ENCODE measurements at regions not wholly inside any gene's neighbourhood (a gene's known extent, or its start where the extent isn't known, plus 50 kb on each side); places are given as distances from the start of the nearest gene placed in this dataset.

- TF ChIP-seq TSHZ2 (CRISPR knock-in tag; IDR thresholded peaks at IDR 0.05): no peak
- TF ChIP-seq CSDC2 (CRISPR knock-in tag; IDR thresholded peaks at IDR 0.05): no peak
- TF ChIP-seq ZNF565 (CRISPR knock-in tag; conservative IDR thresholded peaks at IDR 0.05; ENCODE audit: low read depth): no peak
Measured at GRCh38 chr2:150981826-150982225, 279.8 kb downstream of the RBM43 start (continued).

DNA sequence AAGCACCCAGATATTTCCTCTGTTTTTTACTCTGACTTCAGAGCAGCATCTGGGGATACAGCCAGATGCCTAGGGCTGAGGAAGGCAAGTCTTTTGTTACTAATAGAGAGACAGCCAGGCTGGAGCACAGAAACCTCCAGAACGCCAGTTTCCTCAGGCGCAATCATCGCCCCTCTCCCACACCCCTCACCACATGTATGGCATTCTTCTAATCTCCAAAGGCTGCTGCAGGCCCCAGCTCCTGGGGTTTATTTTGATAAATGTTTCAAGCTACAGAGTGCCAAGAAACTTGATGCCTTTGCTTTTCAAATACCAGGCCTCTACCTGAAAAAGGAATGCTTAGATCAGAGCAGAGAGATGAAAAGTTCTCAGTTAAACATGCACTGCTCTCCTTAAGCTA is 283.6 kb downstream of the RBM43 start:
- TF ChIP-seq TSHZ2 (CRISPR knock-in tag; IDR thresholded peaks at IDR 0.05) (peak; percentile 37; the same call in 1 of the 2 replicates), PPARA (CRISPR knock-in tag; IDR thresholded peaks at IDR 0.05; ENCODE audit: borderline replicate concordance) (no peak), ZNF565 (CRISPR knock-in tag; conservative IDR thresholded peaks at IDR 0.05; ENCODE audit: low read depth) (no peak)
- peak; percentile 32; the same call in 2 of the 3 replicates for ATAC-seq

DNA sequence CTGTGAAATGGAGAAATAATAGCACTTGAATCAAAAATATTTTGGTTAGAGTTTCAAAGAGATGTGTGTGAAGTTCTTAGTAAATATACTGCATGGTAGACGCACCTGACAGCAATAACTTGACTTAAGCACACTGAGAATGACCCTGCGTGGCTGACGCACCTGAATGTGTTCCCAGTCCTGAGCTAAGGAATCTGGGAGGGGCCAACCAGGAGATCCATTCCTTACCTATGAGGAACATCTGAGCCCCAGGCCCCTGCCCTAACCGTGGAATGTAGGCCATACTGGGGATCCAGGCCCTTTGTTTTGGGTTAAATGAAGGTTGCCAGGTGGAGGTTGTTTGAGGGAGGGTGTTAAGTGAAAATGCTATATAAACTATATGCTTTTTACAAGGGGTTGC is 284.4 kb downstream of the RBM43 start:
- no peak for ATAC-seq
- TF ChIP-seq, protein P1, sequence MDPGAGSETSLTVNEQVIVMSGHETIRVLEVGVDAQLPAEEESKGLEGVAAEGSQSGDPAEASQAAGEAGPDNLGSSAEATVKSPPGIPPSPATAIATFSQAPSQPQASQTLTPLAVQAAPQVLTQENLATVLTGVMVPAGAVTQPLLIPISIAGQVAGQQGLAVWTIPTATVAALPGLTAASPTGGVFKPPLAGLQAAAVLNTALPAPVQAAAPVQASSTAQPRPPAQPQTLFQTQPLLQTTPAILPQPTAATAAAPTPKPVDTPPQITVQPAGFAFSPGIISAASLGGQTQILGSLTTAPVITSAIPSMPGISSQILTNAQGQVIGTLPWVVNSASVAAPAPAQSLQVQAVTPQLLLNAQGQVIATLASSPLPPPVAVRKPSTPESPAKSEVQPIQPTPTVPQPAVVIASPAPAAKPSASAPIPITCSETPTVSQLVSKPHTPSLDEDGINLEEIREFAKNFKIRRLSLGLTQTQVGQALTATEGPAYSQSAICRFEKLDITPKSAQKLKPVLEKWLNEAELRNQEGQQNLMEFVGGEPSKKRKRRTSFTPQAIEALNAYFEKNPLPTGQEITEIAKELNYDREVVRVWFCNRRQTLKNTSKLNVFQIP (CRISPR knock-in tag; IDR thresholded peaks at IDR 0.05; ENCODE audit: borderline replicate concordance, low read depth): no peak

- TF ChIP-seq ZC3H10 (CRISPR knock-in tag; IDR thresholded peaks at IDR 0.05) (no peak), ZNF8 (CRISPR knock-in tag; IDR thresholded peaks at IDR 0.05) (no peak), ZNF565 (CRISPR knock-in tag; conservative IDR thresholded peaks at IDR 0.05; ENCODE audit: low read depth) (no peak), OSR1 (CRISPR knock-in tag; IDR thresholded peaks at IDR 0.05) (no peak), ZFP30 (CRISPR knock-in tag; IDR thresholded peaks at IDR 0.05) (no peak), ISL1 (CRISPR knock-in tag; IDR thresholded peaks at IDR 0.05) (no peak), SNAI2 (CRISPR knock-in tag; IDR thresholded peaks at IDR 0.05) (no peak), ZNF70 (CRISPR knock-in tag; IDR thresholded peaks at IDR 0.05) (no peak), TCF4 (CRISPR knock-in tag; IDR thresholded peaks at IDR 0.05; ENCODE audit: borderline replicate concordance) (no peak), ARNTL (CRISPR knock-in tag; IDR thresholded peaks at IDR 0.05; ENCODE audit: borderline replicate concordance, low read depth) (no peak), ESRRG (CRISPR knock-in tag; IDR thresholded peaks at IDR 0.05) (no peak), TSHZ2 (CRISPR knock-in tag; IDR thresholded peaks at IDR 0.05) (no peak), TOX (CRISPR knock-in tag; IDR thresholded peaks at IDR 0.05; ENCODE audit: borderline replicate concordance) (no peak)
- TF ChIP-seq, protein P2, sequence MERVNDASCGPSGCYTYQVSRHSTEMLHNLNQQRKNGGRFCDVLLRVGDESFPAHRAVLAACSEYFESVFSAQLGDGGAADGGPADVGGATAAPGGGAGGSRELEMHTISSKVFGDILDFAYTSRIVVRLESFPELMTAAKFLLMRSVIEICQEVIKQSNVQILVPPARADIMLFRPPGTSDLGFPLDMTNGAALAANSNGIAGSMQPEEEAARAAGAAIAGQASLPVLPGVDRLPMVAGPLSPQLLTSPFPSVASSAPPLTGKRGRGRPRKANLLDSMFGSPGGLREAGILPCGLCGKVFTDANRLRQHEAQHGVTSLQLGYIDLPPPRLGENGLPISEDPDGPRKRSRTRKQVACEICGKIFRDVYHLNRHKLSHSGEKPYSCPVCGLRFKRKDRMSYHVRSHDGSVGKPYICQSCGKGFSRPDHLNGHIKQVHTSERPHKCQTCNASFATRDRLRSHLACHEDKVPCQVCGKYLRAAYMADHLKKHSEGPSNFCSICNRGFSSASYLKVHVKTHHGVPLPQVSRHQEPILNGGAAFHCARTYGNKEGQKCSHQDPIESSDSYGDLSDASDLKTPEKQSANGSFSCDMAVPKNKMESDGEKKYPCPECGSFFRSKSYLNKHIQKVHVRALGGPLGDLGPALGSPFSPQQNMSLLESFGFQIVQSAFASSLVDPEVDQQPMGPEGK (CRISPR knock-in tag; IDR thresholded peaks at IDR 0.05; ENCODE audit: borderline replicate concordance): no peak
- TF ChIP-seq, protein P3, sequence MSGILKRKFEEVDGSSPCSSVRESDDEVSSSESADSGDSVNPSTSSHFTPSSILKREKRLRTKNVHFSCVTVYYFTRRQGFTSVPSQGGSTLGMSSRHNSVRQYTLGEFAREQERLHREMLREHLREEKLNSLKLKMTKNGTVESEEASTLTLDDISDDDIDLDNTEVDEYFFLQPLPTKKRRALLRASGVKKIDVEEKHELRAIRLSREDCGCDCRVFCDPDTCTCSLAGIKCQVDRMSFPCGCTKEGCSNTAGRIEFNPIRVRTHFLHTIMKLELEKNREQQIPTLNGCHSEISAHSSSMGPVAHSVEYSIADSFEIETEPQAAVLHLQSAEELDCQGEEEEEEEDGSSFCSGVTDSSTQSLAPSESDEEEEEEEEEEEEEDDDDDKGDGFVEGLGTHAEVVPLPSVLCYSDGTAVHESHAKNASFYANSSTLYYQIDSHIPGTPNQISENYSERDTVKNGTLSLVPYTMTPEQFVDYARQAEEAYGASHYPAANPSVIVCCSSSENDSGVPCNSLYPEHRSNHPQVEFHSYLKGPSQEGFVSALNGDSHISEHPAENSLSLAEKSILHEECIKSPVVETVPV (CRISPR knock-in tag; IDR thresholded peaks at IDR 0.05): no peak
- no peak for ATAC-seq
Measured at GRCh38 chr2:150976604-150977003, 285.1 kb downstream of the RBM43 start.
